Brain microvascular endothelial cell (primary cell): ENCODE measurements at regions not wholly inside any gene's neighbourhood (a gene's known extent, or its start where the extent isn't known, plus 50 kb on each side); places are given as distances from the start of the nearest gene placed in this dataset.
"Not testable (repeated sequence)": the region's sequence is repeated elsewhere in the genome, so short reads cannot be mapped to it uniquely, and the experiment has no call there.

ENCODE experiments used
- DNase-seq: peaks from one replicate; pipeline ENCODE4 v3.0.0-alpha.2; 2020
- H3K27ac ChIP-seq: fragments of 250-450 bp; sonication (Bioruptor Pico); 2 replicates; pipeline ENCODE4 v1.5.1; 2020; ENCODE audit warnings: mild to moderate bottlenecking, moderate library complexity
- H3K27me3 ChIP-seq: fragments of 250-450 bp; sonication (Bioruptor Pico); replicated peaks from 2 replicates; pipeline ENCODE4 v1.5.1; 2020; ENCODE audit warnings: mild to moderate bottlenecking
- H3K36me3 ChIP-seq: fragments of 250-450 bp; sonication (Bioruptor Pico); replicated peaks from 2 replicates; pipeline ENCODE4 v1.5.1; 2020; ENCODE audit warnings: mild to moderate bottlenecking
- H3K4me3 ChIP-seq: 2 replicates; pipeline ENCODE4 v1.5.1; 2011; ENCODE audit warnings: low read depth, mild to moderate bottlenecking, control low read depth, low read length, moderate library complexity
- in situ Hi-C: cut with HindIII; loops from 2 replicates; pipeline ENCODE4 v1.10.0; 2017; ENCODE audit warnings: low sequenced_read_pairs, low pct_ligation_motif_present
- TF ChIP-seq, protein P1 (sequence below): IDR thresholded peaks from 2 replicates; pipeline ENCODE4 v1.5.1; 2011; ENCODE audit warnings: low read depth, mild to moderate bottlenecking, moderate library complexity, low read length, control low read depth, inconsistent platforms; ENCODE audit errors: missing control alignments

DNA sequence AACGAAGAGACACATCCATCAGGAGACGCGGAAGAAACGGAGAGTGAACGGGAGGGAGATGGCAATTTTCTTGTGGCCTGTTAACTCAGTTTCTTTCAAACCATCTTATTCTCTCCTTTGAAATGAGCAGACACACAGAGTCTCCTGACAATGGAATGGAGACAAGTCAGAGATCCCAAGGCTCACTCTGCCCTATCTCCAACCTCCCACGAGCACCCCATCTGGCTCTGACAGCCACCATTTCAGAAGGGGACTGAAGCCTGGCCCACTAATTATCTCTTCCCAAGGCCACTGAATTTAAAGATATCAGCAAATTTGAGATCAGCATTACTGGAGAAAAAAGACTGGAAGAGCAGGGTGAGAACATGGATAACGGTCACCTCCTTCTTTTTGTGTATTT, 215.6 kb downstream of the DHX15 start:
- Histone ChIP-seq H3K27me3 (no peaks in the 10 kb centered on the region), H3K4me3 (no peak overlapping the region), H3K27ac (no peak overlapping the region), H3K36me3 (no peaks in the 10 kb centered on the region)
- TF ChIP-seq, protein P1, sequence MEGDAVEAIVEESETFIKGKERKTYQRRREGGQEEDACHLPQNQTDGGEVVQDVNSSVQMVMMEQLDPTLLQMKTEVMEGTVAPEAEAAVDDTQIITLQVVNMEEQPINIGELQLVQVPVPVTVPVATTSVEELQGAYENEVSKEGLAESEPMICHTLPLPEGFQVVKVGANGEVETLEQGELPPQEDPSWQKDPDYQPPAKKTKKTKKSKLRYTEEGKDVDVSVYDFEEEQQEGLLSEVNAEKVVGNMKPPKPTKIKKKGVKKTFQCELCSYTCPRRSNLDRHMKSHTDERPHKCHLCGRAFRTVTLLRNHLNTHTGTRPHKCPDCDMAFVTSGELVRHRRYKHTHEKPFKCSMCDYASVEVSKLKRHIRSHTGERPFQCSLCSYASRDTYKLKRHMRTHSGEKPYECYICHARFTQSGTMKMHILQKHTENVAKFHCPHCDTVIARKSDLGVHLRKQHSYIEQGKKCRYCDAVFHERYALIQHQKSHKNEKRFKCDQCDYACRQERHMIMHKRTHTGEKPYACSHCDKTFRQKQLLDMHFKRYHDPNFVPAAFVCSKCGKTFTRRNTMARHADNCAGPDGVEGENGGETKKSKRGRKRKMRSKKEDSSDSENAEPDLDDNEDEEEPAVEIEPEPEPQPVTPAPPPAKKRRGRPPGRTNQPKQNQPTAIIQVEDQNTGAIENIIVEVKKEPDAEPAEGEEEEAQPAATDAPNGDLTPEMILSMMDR, result no peak
- in situ Hi-C loops, result no loop called here
- DNase-seq, result no peak

DNA sequence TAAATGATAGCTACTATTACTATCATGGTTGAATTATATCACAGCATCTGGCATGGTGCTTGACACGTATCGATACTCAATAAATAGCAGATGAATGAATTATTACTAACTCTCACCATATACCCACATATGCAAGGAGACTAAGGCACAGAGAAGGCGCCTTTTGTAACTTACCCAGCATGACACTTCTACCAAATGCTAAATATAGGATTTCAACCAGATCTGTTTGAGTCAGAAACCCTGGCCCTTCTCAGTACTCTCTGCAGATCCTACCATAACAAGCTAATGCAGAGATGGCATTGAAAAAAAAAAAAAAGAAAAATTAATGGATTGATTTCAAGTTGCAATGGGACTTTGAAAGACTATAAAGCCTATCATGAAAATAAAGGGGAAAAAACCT, 219.5 kb downstream of the DHX15 start:
- Histone ChIP-seq H3K27me3 (no peaks in the 10 kb centered on the region), H3K4me3 (no peak overlapping the region), H3K36me3 (no peaks in the 10 kb centered on the region), H3K27ac (no peak overlapping the region)
- in situ Hi-C loops, result no loop called here
- TF ChIP-seq, protein P1, result no peak
- no peak for DNase-seq

DNA sequence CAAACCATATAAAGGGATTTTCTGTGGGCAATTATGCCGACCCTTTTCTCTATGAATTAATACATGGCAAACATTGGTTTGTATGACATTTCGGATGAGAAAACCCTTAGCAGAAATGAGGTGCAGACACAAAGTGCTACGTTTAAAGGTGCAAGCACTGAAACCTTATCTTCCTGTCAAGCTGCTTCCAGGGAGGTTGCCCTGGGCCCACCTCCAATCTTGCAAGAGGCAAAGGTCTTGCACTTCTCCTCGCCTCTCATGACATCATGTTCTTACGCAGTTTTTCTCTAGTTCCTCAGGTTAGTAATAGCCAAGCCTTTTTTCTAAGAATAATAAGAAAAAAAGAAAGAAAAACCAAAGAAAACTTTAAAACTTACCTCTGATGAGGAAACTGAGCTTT, 220.1 kb downstream of the DHX15 start:
- in situ Hi-C loops, result no loop called here

DNA sequence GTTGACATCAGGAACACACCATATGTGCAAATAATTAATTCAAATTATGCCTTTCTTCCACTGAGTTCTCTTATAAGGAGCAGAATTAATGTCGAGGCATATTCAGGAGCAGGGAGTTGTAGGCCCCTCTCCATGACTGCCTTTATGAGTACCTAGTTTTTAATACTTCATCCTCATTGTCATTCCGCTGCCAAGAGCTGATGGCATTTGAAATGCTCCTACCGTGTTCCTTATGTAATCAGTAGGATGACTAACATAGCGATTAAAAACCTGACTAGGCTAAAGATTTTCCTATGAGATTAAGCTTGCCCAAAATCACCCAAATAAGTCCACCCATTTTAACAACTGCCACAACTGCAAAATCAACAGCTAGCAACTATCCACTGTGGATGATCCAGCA, 220.6 kb downstream of the DHX15 start:
- no peaks in the 10 kb centered on the region for H3K27me3 ChIP-seq
- in situ Hi-C loops, result no loop called here
- H3K4me3 ChIP-seq, result no peak overlapping the region
- TF ChIP-seq, protein P1, result no peak
- H3K27ac ChIP-seq, result no peak overlapping the region
- no peaks in the 10 kb centered on the region for H3K36me3 ChIP-seq
- no peak for DNase-seq

More for the DNA sequence above, 220.1 kb downstream of the DHX15 start:
- Histone ChIP-seq H3K27me3 (no peaks in the 10 kb centered on the region), H3K36me3 (no peaks in the 10 kb centered on the region), H3K4me3 (no peak overlapping the region), H3K27ac (no peak overlapping the region)
- TF ChIP-seq, protein P1, result no peak
- no peak for DNase-seq

DNA sequence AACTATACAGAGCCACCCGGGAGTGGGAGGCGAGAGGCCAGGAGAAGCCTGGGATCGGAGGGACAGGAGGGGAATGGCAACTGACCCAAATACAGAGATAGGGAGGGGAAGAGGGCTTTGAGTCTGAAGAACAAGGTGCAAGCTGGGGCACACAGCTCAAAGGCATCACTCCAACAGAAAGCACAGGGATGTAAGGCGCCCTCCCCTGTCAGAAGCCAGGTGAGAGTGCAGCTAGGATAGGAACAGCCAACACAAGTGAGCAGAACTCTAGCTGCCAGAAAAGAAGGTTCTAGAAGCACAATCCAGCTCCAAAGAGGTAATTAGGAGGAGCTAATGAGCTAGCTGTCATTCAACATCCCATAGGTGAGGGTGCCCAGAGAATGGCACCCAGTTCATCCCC, 232.2 kb downstream of the DHX15 start:
- in situ Hi-C loops, result no loop called here
- H3K27me3 ChIP-seq, result no peaks in the 10 kb centered on the region
- no peak for DNase-seq
- H3K4me3 ChIP-seq, result no peak overlapping the region
- TF ChIP-seq, protein P1, result no peak
- no peaks in the 10 kb centered on the region for H3K36me3 ChIP-seq
- no peak overlapping the region for H3K27ac ChIP-seq

DNA sequence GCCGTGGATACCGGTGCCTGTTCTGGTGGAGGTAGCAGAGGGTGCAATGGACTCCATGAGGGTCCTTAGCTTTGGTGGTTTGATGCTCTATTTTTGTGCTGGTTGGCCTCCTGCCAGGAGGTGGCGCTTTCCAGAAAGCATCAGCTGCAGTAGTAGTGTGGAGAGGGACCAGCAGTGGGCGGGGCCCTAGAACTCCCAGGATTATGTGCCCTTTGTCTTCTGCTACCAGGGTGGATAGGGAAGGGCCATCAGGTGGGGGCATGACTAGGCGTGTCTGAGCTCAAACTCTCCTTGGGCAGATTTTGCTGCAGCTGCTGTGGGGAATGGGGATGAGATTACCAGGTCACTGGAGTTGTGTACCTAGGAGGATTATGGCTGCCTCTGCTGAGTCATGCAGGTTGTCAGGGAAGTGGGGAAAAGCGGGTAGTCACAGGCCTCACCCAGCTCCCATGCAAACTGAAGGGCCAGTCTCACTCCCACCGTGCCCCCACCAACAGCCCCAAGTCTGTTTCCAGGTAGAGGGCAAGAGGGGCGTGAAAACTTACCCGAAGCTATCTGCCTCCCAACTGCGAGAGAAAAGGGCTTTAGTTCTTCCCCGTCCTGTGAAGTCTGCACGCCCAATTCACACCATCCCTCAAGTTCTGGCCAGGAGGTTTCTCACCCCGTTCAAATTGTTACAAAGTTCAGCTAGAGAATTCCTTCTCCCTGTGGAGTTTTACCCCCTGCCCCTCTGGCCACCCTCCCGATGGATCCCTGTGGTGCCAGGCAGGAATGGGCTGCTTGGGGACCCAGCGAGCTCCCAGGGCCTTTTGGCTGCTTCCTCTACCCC, 235.0 kb downstream of the DHX15 start:
- H3K27me3 ChIP-seq, H3K4me3 ChIP-seq, in situ Hi-C loops, DNase-seq, H3K36me3 ChIP-seq, H3K27ac ChIP-seq: not testable (repeated sequence)
